Mesenchymal stem cell (in vitro differentiated cells and primary cell): ENCODE measurements at regions not wholly inside any gene's neighbourhood (a gene's known extent, or its start where the extent isn't known, plus 50 kb on each side); places are given as distances from the start of the nearest gene placed in this dataset.

Experiments used
- DNase-seq: peaks from one replicate; pipeline ENCODE4 v3.0.0-alpha.2; 2013
- H2AFZ ChIP-seq: one replicate; pipeline ENCODE4 v1.6.1; 2013; ENCODE audit warnings: low read depth, mild to moderate bottlenecking, control low read depth, inconsistent platforms, low read length, moderate library complexity
- H2AK5ac ChIP-seq: 2 replicates; pipeline ENCODE4 v1.6.1; 2013; ENCODE audit warnings: low read length, moderate library complexity, mild to moderate bottlenecking, inconsistent platforms; ENCODE audit not compliant: severe bottlenecking
- H2BK120ac ChIP-seq: one replicate; pipeline ENCODE4 v1.6.1; 2013; ENCODE audit warnings: low read depth, mild to moderate bottlenecking, inconsistent platforms, low read length, moderate library complexity
- H2BK12ac ChIP-seq, 2 experiments: one replicate each; pipeline ENCODE4 v1.6.1; 2013; ENCODE audit warnings: inconsistent platforms in 2 of 2, low read length in 2 of 2, mild to moderate bottlenecking in 2 of 2, moderate library complexity in 2 of 2, control low read depth in 1 of 2
- H2BK15ac ChIP-seq: one replicate; pipeline ENCODE4 v1.6.1; 2013; ENCODE audit warnings: mild to moderate bottlenecking, low read depth, inconsistent platforms; ENCODE audit not compliant: poor library complexity, severe bottlenecking
- H2BK5ac ChIP-seq: 2 replicates; pipeline ENCODE4 v1.6.1; 2013; ENCODE audit warnings: low read depth, mild to moderate bottlenecking, low read length, control low read depth, inconsistent platforms; ENCODE audit not compliant: poor library complexity, severe bottlenecking
- H3K14ac ChIP-seq, 2 experiments: one replicate each; pipeline ENCODE4 v1.6.1; 2013; ENCODE audit warnings: inconsistent platforms in 2 of 2, low read length in 2 of 2, control low read depth in 1 of 2, mild to moderate bottlenecking in 1 of 2, moderate library complexity in 1 of 2
- H3K18ac ChIP-seq, 2 experiments: one replicate each; pipeline ENCODE4 v1.6.1; 2013; ENCODE audit warnings: inconsistent platforms in 2 of 2, low read length in 2 of 2, control low read depth in 1 of 2, low read depth in 1 of 2, mild to moderate bottlenecking in 1 of 2
- H3K23ac ChIP-seq, 2 experiments: one replicate each; pipeline ENCODE4 v1.6.1; 2013; ENCODE audit warnings: inconsistent platforms in 2 of 2, low read length in 2 of 2, mild to moderate bottlenecking in 2 of 2, moderate library complexity in 2 of 2, control low read depth in 1 of 2
- H3K27ac ChIP-seq: 2 replicates; pipeline ENCODE4 v1.5.1; 2013; ENCODE audit warnings: mild to moderate bottlenecking, moderate library complexity, low read length, control low read depth, inconsistent platforms; ENCODE audit not compliant: poor library complexity, severe bottlenecking
- H3K27me3 ChIP-seq, 2 experiments: 2 replicates each; pipeline versions ENCODE4 v1.6.1 to v1.7.0; 2013; ENCODE audit warnings: low read length in 2 of 2, mild to moderate bottlenecking in 2 of 2, moderate library complexity in 2 of 2, control low read depth in 1 of 2, inconsistent platforms in 1 of 2; ENCODE audit not compliant: control insufficient read depth in 1 of 2, insufficient read depth in 1 of 2
- H3K36me3 ChIP-seq, 2 experiments: 2 replicates each; pipeline versions ENCODE4 v1.6.1 to v1.7.0; 2013; ENCODE audit warnings: low read length in 2 of 2, control low read depth in 1 of 2, inconsistent platforms in 1 of 2, low read depth in 1 of 2, mild to moderate bottlenecking in 1 of 2; ENCODE audit not compliant: insufficient read depth in 2 of 2, control insufficient read depth in 1 of 2
- H3K4ac ChIP-seq, 2 experiments: one replicate each; pipeline ENCODE4 v1.6.1; 2013; ENCODE audit warnings: inconsistent platforms in 2 of 2, low read length in 2 of 2, mild to moderate bottlenecking in 2 of 2, moderate library complexity in 2 of 2, control low read depth in 1 of 2, low read depth in 1 of 2
- H3K4me1 ChIP-seq: 2 replicates; pipeline ENCODE4 v1.6.1; 2013; ENCODE audit warnings: low read depth, low read length, control low read depth; ENCODE audit not compliant: control insufficient read depth, insufficient read depth
- H3K4me2 ChIP-seq: 2 replicates; pipeline ENCODE4 v1.6.1; 2013; ENCODE audit warnings: low read length, mild to moderate bottlenecking, inconsistent platforms; ENCODE audit not compliant: poor library complexity, severe bottlenecking
- H3K4me3 ChIP-seq, 2 experiments: 2 replicates each; pipeline versions ENCODE4 v1.5.1 to v1.7.0; 2013; ENCODE audit warnings: low read length in 2 of 2, mild to moderate bottlenecking in 2 of 2, control low read depth in 1 of 2, low read depth in 1 of 2; ENCODE audit not compliant: insufficient read depth in 1 of 2
- H3K79me1 ChIP-seq: replicated peaks from 2 replicates; pipeline ENCODE4 v1.6.1; 2013; ENCODE audit warnings: mild to moderate bottlenecking, control low read depth, low read length, inconsistent platforms; ENCODE audit not compliant: poor library complexity, severe bottlenecking
- H3K9ac ChIP-seq: 2 replicates; pipeline ENCODE4 v1.7.0; 2013; ENCODE audit warnings: mild to moderate bottlenecking, low read length, moderate library complexity
- H3K9me3 ChIP-seq: 2 replicates; pipeline ENCODE4 v1.7.0; 2013; ENCODE audit warnings: mild to moderate bottlenecking, low read length; ENCODE audit not compliant: control insufficient read depth
- H4K8ac ChIP-seq: one replicate; pipeline ENCODE4 v1.6.1; 2013; ENCODE audit warnings: inconsistent platforms, mild to moderate bottlenecking, low read length, moderate library complexity
- H4K91ac ChIP-seq: one replicate; pipeline ENCODE4 v1.6.1; 2013; ENCODE audit warnings: mild to moderate bottlenecking, low read length, inconsistent platforms
- WGBS: methylation state at CpG from one replicate; pipeline ENCODE4 v1.1.7; 2013; ENCODE audit warnings: mixed read lengths; 5-methylcytosine and 5-hydroxymethylcytosine counted together

DNA sequence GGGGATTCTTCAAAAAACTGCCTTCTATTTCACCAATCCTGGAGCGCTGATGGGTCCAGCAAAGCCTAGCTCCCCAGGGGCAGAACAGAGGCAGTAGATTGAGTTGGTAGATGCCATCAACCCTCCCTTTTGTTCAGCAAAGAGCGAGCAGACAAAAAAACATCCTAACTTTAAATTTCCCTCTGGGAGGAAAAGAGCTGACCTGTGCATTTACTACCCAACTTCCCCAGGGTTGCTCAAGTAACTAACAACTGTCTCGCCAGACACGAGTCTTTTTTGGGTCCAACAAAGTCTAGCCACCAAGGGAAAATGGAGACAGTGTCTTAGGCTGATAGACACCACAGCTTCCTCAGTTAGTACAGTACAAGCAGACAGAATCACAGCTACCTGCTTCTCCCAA, 476.3 kb upstream of the GRIA1 start:
- H3K27ac ChIP-seq, result no peak overlapping the region
- no peaks in the 10 kb centered on the region for H3K79me1 ChIP-seq
- H3K27me3 ChIP-seq, result no peaks in the 10 kb centered on the region
- no peak overlapping the region for H4K91ac ChIP-seq
- H3K18ac ChIP-seq, result no peak overlapping the region
- H2BK12ac ChIP-seq, result no peak overlapping the region
- H3K4me3 ChIP-seq, result no peak overlapping the region
- no peak overlapping the region for H3K4ac ChIP-seq
- no peak overlapping the region for H2BK120ac ChIP-seq
- no peak overlapping the region for H3K9ac ChIP-seq
- no peak overlapping the region for H4K8ac ChIP-seq
- H3K4me1 ChIP-seq, result no peaks in the 10 kb centered on the region
- peaks cover 19% of the 10 kb centered on the region for H3K9me3 ChIP-seq
- H3K36me3 ChIP-seq, result no peaks in the 10 kb centered on the region
- no peak overlapping the region for H2AK5ac ChIP-seq
- H3K14ac ChIP-seq, result no peak overlapping the region
- no peak overlapping the region for H2AFZ ChIP-seq
- 77% methylated on average over 4 of the region's 4 CpGs for WGBS
- H2BK5ac ChIP-seq, result no peak overlapping the region
- H3K23ac ChIP-seq, result no peak overlapping the region
- H2BK15ac ChIP-seq, result no peak overlapping the region
- DNase-seq, result no peak
- no peak overlapping the region for H3K4me2 ChIP-seq

DNA sequence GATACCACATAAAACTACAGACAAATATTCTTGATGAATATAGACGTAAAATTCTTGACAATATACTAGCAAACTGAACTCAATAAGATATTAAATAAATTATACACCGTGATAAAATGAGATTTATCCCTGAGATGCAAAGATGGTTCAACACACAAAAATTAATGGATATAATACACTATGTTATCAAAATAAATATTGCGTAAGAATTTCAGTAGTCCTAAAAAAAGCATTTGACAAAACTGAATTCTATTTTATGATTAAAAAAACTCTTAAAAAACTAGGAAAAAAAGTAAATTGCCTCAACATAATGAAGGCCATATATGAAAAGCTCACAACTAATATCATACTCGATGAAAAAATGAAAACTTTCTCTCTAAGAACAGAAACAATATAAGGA, 472.3 kb upstream of the GRIA1 start:
- Histone ChIP-seq H2AK5ac (no peak overlapping the region), H3K14ac (no peak overlapping the region), H3K36me3 (no peaks in the 10 kb centered on the region), H3K18ac (no peak overlapping the region), H3K4me1 (no peaks in the 10 kb centered on the region), H2BK15ac (no peak overlapping the region), H3K9ac (no peak overlapping the region), H2BK120ac (no peak overlapping the region), H3K9me3 (peaks cover 39% of the 10 kb centered on the region), H3K23ac (no peak overlapping the region), H3K4me3 (no peak overlapping the region), H4K8ac (no peak overlapping the region), H3K27me3 (no peaks in the 10 kb centered on the region), H4K91ac (no peak overlapping the region), H3K27ac (no peak overlapping the region), H2AFZ (no peak overlapping the region), H2BK5ac (no peak overlapping the region), H3K4me2 (no peak overlapping the region), H3K79me1 (no peaks in the 10 kb centered on the region), H3K4ac (no peak overlapping the region), H2BK12ac (no peak overlapping the region)
- DNase-seq, result no peak
- no CpG with 5 or more reads among the region's 4 CpGs for WGBS

DNA sequence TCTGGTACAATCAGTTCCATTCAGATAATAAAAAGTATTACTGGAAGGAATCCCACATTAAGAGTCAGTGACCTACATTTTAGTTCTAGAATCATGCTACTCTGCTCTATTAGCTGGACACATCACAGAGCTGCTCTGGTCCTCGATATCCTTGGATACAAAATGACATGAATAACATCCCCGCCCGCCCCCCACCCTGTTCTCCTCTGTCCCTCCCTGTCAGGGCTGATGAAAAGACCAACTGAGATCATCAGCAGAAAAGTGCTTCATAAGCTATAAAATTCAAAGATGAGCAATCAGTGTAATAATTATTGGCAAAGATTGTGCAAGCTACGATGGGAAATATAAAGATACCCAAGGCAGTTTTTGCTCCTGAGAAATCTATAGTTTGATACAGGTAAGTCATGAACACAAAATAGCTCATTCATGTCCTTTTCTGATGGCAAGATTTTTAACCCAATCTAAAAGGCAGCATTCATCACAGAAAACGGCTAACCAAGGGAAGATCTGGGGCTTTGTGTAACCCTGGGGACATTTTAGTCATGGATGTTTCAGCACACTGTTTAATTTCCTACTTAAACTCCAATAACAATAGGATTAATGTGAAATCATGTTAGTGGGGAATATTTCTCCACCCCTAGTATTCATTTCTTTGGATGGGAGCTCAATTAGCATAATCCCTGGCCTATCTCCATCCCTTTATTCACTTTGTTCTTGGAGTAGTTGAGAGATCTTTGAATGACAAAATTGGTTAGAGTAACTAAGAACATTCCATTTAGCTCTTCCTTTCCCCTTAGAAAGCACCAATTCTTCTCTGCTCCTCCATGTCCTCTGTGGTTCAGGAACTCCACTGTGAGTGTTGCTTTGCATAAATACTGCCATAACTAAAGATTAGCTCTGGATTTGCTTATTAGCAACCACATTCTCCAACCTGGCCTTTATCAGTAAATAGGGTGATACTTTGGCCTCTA, 459.4 kb upstream of the GRIA1 start:
- Histone ChIP-seq H3K27ac (no peak overlapping the region), H3K4me3 (no peak overlapping the region), H3K23ac (no peak overlapping the region), H2BK5ac (no peak overlapping the region), H2AK5ac (no peak overlapping the region), H3K18ac (no peak overlapping the region), H3K36me3 (no peaks in the 10 kb centered on the region), H3K14ac (no peak overlapping the region), H2AFZ (no peak overlapping the region), H3K9ac (no peak overlapping the region), H3K4ac (no peak overlapping the region), H2BK15ac (no peak overlapping the region), H3K9me3 (no peaks in the 10 kb centered on the region), H2BK120ac (no peak overlapping the region), H4K8ac (no peak overlapping the region), H2BK12ac (no peak overlapping the region), H3K27me3 (no peaks in the 10 kb centered on the region), H3K4me2 (no peak overlapping the region), H3K4me1 (no peaks in the 10 kb centered on the region), H4K91ac (no peak overlapping the region), H3K79me1 (no peaks in the 10 kb centered on the region)
- DNase-seq, result no peak
- WGBS, result 82% methylated on average over 4 of the region's 5 CpGs

DNA sequence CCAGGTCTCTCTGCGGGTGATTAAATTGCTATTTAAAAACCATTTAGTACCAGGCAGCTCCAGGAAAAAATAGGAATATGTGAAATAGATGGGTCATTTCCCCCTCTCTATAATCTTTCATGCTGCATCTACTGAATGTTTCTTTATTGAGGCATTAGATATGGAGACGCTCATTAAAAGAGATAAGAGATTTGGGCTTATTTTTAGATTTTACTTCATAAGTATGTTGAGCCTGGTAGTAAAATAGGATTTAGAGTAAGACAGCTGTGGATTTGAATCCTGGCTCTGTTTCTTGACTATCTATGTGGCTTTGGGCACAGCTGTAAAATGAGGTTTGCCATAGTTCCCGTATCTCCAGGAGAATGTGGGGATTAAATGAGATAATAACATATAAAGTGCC, 451.0 kb upstream of the GRIA1 start:
- 83% methylated on average over 3 of the region's 3 CpGs for WGBS

More for the DNA sequence above, 451.0 kb upstream of the GRIA1 start:
- no peak overlapping the region for H3K18ac ChIP-seq
- no peak overlapping the region for H4K91ac ChIP-seq
- no peaks in the 10 kb centered on the region for H3K9me3 ChIP-seq
- no peak overlapping the region for H2AK5ac ChIP-seq
- H3K36me3 ChIP-seq, result no peaks in the 10 kb centered on the region
- H2BK15ac ChIP-seq, result no peak overlapping the region
- H3K27me3 ChIP-seq, result no peaks in the 10 kb centered on the region
- H2BK12ac ChIP-seq, result no peak overlapping the region
- no peak overlapping the region for H2AFZ ChIP-seq
- no peak overlapping the region for H3K14ac ChIP-seq
- no peak overlapping the region for H2BK120ac ChIP-seq
- no peak overlapping the region for H2BK5ac ChIP-seq
- H4K8ac ChIP-seq, result no peak overlapping the region
- H3K4ac ChIP-seq, result no peak overlapping the region
- no peak overlapping the region for H3K4me3 ChIP-seq
- no peaks in the 10 kb centered on the region for H3K4me1 ChIP-seq
- no peaks in the 10 kb centered on the region for H3K79me1 ChIP-seq
- DNase-seq, result no peak
- no peak overlapping the region for H3K27ac ChIP-seq
- no peak overlapping the region for H3K4me2 ChIP-seq
- no peak overlapping the region for H3K9ac ChIP-seq
- H3K23ac ChIP-seq, result no peak overlapping the region
